ENCODE measurements at regions not wholly inside any gene's neighbourhood (a gene's known extent, or its start where the extent isn't known, plus 50 kb on each side); places are given as distances from the start of the nearest gene placed in this dataset.
"Not testable (repeated sequence)": the region's sequence is repeated elsewhere in the genome, so short reads cannot be mapped to it uniquely, and the experiment has no call there.

- TF ChIP-seq, protein P1, sequence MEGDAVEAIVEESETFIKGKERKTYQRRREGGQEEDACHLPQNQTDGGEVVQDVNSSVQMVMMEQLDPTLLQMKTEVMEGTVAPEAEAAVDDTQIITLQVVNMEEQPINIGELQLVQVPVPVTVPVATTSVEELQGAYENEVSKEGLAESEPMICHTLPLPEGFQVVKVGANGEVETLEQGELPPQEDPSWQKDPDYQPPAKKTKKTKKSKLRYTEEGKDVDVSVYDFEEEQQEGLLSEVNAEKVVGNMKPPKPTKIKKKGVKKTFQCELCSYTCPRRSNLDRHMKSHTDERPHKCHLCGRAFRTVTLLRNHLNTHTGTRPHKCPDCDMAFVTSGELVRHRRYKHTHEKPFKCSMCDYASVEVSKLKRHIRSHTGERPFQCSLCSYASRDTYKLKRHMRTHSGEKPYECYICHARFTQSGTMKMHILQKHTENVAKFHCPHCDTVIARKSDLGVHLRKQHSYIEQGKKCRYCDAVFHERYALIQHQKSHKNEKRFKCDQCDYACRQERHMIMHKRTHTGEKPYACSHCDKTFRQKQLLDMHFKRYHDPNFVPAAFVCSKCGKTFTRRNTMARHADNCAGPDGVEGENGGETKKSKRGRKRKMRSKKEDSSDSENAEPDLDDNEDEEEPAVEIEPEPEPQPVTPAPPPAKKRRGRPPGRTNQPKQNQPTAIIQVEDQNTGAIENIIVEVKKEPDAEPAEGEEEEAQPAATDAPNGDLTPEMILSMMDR (IDR thresholded peaks at IDR 0.05): not testable (repeated sequence)
- TF ChIP-seq POLR2A (IDR thresholded peaks at IDR 0.05): not testable (repeated sequence)
Measured at GRCh38 chr7:29673635-29674034, 110.0 kb downstream of the PRR15 start.

Measured in Peyer's patch (tissue), 4 donors.